WTC11 (cell line): ENCODE measurements at regions not wholly inside any gene's neighbourhood (a gene's known extent, or its start where the extent isn't known, plus 50 kb on each side); places are given as distances from the start of the nearest gene placed in this dataset.

Experiments
- ATAC-seq: fragments of 200-7000 bp; cut with Tn5 transposase; 2 replicates; pipeline ENCODE4 v1.10.0; 2021; ENCODE audit warnings: mild to moderate bottlenecking, moderate library complexity
- CTCF ChIA-PET: fragments of 300-600 bp; sonication (Branson Sonifier 250); formaldehyde crosslinking; loops from one replicate; lab custom pipeline; 2021; ENCODE audit warnings: antibody characterized with exemption; lab: Charles Lee
- POLR2A ChIA-PET: fragments of 350-600 bp; sonication (Branson Sonifier 250); formaldehyde crosslinking; loops from one replicate; lab custom pipeline; 2021; ENCODE audit warnings: antibody characterized with exemption; lab: Charles Lee
- DNase-seq: peaks from one replicate; pipeline ENCODE4 v3.0.0; 2021; ENCODE audit warnings: low spot score
- H3K27ac Mint-ChIP-seq: 2 replicates; pipeline ENCODE4 v1.8.0; 2021; ENCODE audit warnings: mixed read lengths
- H3K27me3 Mint-ChIP-seq: 2 replicates; pipeline ENCODE4 v1.8.0; 2021; ENCODE audit warnings: low read depth, mild to moderate bottlenecking, moderate library complexity, mixed read lengths
- H3K36me3 Mint-ChIP-seq: 2 replicates; pipeline ENCODE4 v1.8.0; 2021; ENCODE audit warnings: mixed read lengths
- H3K4me1 Mint-ChIP-seq: 2 replicates; pipeline ENCODE4 v1.8.0; 2022; ENCODE audit warnings: mixed read lengths
- H3K4me3 Mint-ChIP-seq: 2 replicates; pipeline ENCODE4 v1.8.0; 2021; ENCODE audit warnings: mild to moderate bottlenecking, moderate library complexity, mixed read lengths
- H3K9me3 Mint-ChIP-seq: 2 replicates; pipeline ENCODE4 v1.8.0; 2021; ENCODE audit warnings: mixed read lengths
- ATF2 ChIP-seq: sonication (generic); formaldehyde crosslinking; IDR thresholded peaks from 2 replicates; pipeline ENCODE4 v1.8.1; 2022; ENCODE audit warnings: low read depth, missing genetic modification reagents, borderline replicate concordance
- ELF4 ChIP-seq: sonication (generic); formaldehyde crosslinking; IDR thresholded peaks from 2 replicates; pipeline ENCODE4 v1.8.1; 2022; ENCODE audit warnings: low read depth, mild to moderate bottlenecking, moderate library complexity, missing genetic modification reagents
- FOXP4 ChIP-seq: sonication (generic); formaldehyde crosslinking; IDR thresholded peaks from 2 replicates; pipeline ENCODE4 v1.8.0; 2022; ENCODE audit warnings: mild to moderate bottlenecking, missing genetic modification reagents
- MYBL2 ChIP-seq: sonication (generic); formaldehyde crosslinking; IDR thresholded peaks from 2 replicates; pipeline ENCODE4 v1.8.1; 2023; ENCODE audit warnings: mild to moderate bottlenecking, moderate library complexity, missing genetic modification reagents
- SMAD3 ChIP-seq: sonication (generic); formaldehyde crosslinking; IDR thresholded peaks from 2 replicates; pipeline ENCODE4 v1.8.0; 2022; ENCODE audit warnings: missing genetic modification reagents, mild to moderate bottlenecking, borderline replicate concordance
- TP53 ChIP-seq: sonication (generic); formaldehyde crosslinking; IDR thresholded peaks from 2 replicates; pipeline ENCODE4 v1.8.1; 2023; ENCODE audit warnings: mild to moderate bottlenecking, missing genetic modification reagents
- USF1 ChIP-seq: sonication (generic); formaldehyde crosslinking; IDR thresholded peaks from 2 replicates; pipeline ENCODE4 v1.8.0; 2022; ENCODE audit warnings: mild to moderate bottlenecking, missing genetic modification reagents
- ZNF263 ChIP-seq: sonication (generic); formaldehyde crosslinking; IDR thresholded peaks from 2 replicates; pipeline ENCODE4 v1.8.1; 2022; ENCODE audit warnings: low read depth, mild to moderate bottlenecking, moderate library complexity, missing genetic modification reagents
- ZNF281 ChIP-seq: sonication (generic); formaldehyde crosslinking; IDR thresholded peaks from 2 replicates; pipeline ENCODE4 v1.8.0; 2023; ENCODE audit warnings: mild to moderate bottlenecking, missing genetic modification reagents
- ZNF512 ChIP-seq: sonication (generic); formaldehyde crosslinking; IDR thresholded peaks from 2 replicates; pipeline ENCODE4 v1.8.1; 2022; ENCODE audit warnings: missing genetic modification reagents, borderline replicate concordance
- TF ChIP-seq, protein P1 (sequence below): sonication (generic); formaldehyde crosslinking; IDR thresholded peaks from 2 replicates; pipeline ENCODE4 v1.8.1; 2023; ENCODE audit warnings: mild to moderate bottlenecking, missing genetic modification reagents, borderline replicate concordance
- TF ChIP-seq, protein P2 (sequence below): fragments of 250-450 bp; sonication (Bioruptor Pico); conservative IDR thresholded peaks from 2 replicates; pipeline ENCODE4 v1.9.0; 2021; ENCODE audit warnings: mild to moderate bottlenecking
- TF ChIP-seq, protein P3 (sequence below): fragments of 250-450 bp; sonication (Bioruptor Pico); IDR thresholded peaks from 2 replicates; pipeline ENCODE4 v1.8.0; 2021; ENCODE audit warnings: mild to moderate bottlenecking
- TF ChIP-seq, protein P4 (sequence below): fragments of 250-450 bp; sonication (Bioruptor Pico); IDR thresholded peaks from 2 replicates; pipeline ENCODE4 v1.9.0; 2021; ENCODE audit warnings: moderate library complexity, mild to moderate bottlenecking, inconsistent platforms, borderline replicate concordance

- TF ChIP-seq FOXP4 (CRISPR knock-in tag) (no peak), SMAD3 (CRISPR knock-in tag) (no peak), ATF2 (CRISPR knock-in tag) (no peak), MYBL2 (CRISPR knock-in tag) (no peak), ZNF281 (no peak), ELF4 (CRISPR knock-in tag) (no peak)
- TF ChIP-seq, protein P1, sequence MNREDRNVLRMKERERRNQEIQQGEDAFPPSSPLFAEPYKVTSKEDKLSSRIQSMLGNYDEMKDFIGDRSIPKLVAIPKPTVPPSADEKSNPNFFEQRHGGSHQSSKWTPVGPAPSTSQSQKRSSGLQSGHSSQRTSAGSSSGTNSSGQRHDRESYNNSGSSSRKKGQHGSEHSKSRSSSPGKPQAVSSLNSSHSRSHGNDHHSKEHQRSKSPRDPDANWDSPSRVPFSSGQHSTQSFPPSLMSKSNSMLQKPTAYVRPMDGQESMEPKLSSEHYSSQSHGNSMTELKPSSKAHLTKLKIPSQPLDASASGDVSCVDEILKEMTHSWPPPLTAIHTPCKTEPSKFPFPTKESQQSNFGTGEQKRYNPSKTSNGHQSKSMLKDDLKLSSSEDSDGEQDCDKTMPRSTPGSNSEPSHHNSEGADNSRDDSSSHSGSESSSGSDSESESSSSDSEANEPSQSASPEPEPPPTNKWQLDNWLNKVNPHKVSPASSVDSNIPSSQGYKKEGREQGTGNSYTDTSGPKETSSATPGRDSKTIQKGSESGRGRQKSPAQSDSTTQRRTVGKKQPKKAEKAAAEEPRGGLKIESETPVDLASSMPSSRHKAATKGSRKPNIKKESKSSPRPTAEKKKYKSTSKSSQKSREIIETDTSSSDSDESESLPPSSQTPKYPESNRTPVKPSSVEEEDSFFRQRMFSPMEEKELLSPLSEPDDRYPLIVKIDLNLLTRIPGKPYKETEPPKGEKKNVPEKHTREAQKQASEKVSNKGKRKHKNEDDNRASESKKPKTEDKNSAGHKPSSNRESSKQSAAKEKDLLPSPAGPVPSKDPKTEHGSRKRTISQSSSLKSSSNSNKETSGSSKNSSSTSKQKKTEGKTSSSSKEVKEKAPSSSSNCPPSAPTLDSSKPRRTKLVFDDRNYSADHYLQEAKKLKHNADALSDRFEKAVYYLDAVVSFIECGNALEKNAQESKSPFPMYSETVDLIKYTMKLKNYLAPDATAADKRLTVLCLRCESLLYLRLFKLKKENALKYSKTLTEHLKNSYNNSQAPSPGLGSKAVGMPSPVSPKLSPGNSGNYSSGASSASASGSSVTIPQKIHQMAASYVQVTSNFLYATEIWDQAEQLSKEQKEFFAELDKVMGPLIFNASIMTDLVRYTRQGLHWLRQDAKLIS (CRISPR knock-in tag), result no peak
- TF ChIP-seq, protein P2, sequence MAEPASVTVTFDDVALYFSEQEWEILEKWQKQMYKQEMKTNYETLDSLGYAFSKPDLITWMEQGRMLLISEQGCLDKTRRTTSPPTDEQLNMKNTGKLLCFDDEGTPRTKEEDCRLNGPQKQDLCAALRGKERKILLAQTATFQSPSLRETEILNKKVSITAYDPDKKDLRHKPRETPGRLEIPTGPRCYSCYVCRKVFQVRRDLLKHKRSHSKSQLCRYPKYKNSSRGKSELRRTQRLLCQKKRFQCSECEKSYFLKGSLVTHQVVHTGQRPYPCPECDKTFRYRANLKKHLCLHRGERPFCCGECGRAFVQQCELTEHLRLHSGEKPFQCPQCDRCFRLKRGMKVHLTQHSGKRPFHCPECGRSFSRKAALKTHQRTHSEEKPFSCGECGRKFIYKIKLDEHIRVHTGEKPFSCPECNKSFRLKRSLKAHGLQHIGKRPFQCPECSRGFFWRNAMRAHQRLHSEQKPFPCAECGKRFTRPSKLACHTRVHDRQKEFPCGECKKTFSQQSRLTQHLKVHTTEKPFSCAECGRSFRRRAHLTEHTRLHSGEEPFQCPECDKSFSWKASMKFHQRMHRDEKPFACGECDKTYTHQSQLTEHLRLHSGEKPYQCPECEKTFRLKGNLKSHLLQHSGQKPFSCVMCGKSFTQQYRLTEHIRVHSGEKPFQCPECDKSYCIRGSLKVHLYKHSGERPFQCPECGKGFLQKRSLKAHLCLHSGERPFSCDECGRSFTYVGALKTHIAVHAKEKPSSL (CRISPR knock-in tag), result no peak
Measured at GRCh38 chr6:43897571-43898302, 127.7 kb downstream of the VEGFA start (continued).

- no peak for ATAC-seq
- CTCF ChIA-PET, result interaction anchor here (0.5 kb wide), 1 partner anchor 109 kb away, joined by 6 read pairs; no protein-coding TSS in a partner anchor
- Mint-ChIP-seq H3K4me1 (peaks cover 7% of the 10 kb centered on the region), H3K27me3 (peaks cover 7% of the 10 kb centered on the region), H3K36me3 (no peaks in the 10 kb centered on the region), H3K4me3 (no peak overlapping the region), H3K9me3 (peaks cover 8% of the 10 kb centered on the region), H3K27ac (no peak overlapping the region)
- POLR2A ChIA-PET, result interaction anchor here (1.2 kb wide), 1 partner anchor 30 kb away, joined by 3 read pairs; no protein-coding TSS in a partner anchor
- no peak for DNase-seq
- TF ChIP-seq TP53 (CRISPR knock-in tag) (no peak), ZNF263 (CRISPR knock-in tag) (no peak), ZNF512 (no peak), SMAD3 (CRISPR knock-in tag) (no peak), USF1 (CRISPR knock-in tag) (no peak)
- TF ChIP-seq, protein P3, sequence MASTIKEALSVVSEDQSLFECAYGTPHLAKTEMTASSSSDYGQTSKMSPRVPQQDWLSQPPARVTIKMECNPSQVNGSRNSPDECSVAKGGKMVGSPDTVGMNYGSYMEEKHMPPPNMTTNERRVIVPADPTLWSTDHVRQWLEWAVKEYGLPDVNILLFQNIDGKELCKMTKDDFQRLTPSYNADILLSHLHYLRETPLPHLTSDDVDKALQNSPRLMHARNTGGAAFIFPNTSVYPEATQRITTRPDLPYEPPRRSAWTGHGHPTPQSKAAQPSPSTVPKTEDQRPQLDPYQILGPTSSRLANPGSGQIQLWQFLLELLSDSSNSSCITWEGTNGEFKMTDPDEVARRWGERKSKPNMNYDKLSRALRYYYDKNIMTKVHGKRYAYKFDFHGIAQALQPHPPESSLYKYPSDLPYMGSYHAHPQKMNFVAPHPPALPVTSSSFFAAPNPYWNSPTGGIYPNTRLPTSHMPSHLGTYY, result no peak
- TF ChIP-seq, protein P4, sequence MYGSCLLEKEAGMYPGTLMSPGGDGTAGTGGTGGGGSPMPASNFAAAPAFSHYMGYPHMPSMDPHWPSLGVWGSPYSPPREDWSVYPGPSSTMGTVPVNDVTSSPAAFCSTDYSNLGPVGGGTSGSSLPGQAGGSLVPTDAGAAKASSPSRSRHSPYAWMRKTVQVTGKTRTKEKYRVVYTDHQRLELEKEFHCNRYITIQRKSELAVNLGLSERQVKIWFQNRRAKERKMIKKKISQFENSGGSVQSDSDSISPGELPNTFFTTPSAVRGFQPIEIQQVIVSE (CRISPR knock-in tag), result no peak
Measured at GRCh38 chr6:43896329-43897255, 126.6 kb downstream of the VEGFA start.
